ENCODE measurements at regions not wholly inside any gene's neighbourhood (a gene's known extent, or its start where the extent isn't known, plus 50 kb on each side); places are given as distances from the start of the nearest gene placed in this dataset.

DNA sequence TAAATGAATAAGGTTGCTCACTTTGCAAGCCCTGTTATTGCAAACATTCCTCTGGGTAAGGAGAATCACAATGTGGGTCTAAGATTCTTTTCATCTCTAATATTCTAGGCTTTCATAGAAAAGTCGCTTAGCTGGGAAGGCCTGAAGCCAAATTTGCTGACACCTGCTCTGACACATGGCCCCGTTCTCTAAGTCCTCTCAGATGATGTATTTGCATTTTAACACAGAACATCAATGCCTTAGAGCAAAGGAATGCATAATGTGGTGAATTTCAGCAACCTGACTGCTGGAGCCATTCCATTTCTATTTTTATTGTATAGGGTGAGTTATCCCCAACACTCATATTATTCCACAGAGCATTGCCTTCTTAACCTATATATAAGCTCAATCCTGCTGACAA lies 682.1 kb upstream of the NRP1 start:
- TF ChIP-seq YY1 (IDR thresholded peaks at IDR 0.05; ENCODE audit: low read depth): no peak
- no peak for TF ChIP-seq REST (IDR thresholded peaks at IDR 0.05; ENCODE audit: low read depth)
- no peak for TF ChIP-seq EP300 (IDR thresholded peaks at IDR 0.05; ENCODE audit: borderline replicate concordance)
- TF ChIP-seq CREB1 (IDR thresholded peaks at IDR 0.05; ENCODE audit: low read depth): no peak
- no peak for TF ChIP-seq FOXM1 (IDR thresholded peaks at IDR 0.05; ENCODE audit: borderline replicate concordance, low read depth)
- TF ChIP-seq EGR1 (IDR thresholded peaks at IDR 0.05): no peak
- TF ChIP-seq, protein P1, sequence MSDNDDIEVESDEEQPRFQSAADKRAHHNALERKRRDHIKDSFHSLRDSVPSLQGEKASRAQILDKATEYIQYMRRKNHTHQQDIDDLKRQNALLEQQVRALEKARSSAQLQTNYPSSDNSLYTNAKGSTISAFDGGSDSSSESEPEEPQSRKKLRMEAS (IDR thresholded peaks at IDR 0.05): no peak
- TF ChIP-seq RAD21 (IDR thresholded peaks at IDR 0.05; ENCODE audit: low read depth): no peak
- TF ChIP-seq TAF1 (IDR thresholded peaks at IDR 0.05; ENCODE audit: low read depth): no peak
- TF ChIP-seq ZBTB7A (IDR thresholded peaks at IDR 0.05; ENCODE audit: low read depth): no peak
- no peak for TF ChIP-seq TEAD4 (IDR thresholded peaks at IDR 0.05)
- TF ChIP-seq CEBPB (IDR thresholded peaks at IDR 0.05): no peak
- TF ChIP-seq NFIC (IDR thresholded peaks at IDR 0.05): no peak
- TF ChIP-seq TCF12 (IDR thresholded peaks at IDR 0.05; ENCODE audit: low read depth): no peak
- TF ChIP-seq USF1 (IDR thresholded peaks at IDR 0.05): no peak

DNA sequence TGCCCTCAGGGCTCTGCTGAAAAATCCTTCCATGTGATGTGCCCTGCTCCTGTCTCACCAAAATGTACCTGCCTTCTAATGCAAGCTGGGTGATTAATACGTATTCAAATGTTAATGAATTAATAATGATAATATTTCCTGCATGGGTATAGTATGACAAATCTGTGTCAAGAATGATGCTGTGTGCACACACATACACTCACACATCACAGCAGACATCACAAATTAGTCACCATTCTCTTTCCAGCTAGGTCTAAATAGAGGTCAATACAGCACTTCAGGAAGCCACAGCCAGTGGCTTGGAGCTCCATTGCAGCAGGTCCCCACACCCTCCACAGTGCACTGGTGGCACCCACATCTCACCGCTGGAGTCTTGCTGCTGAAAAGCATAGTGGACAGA lies 681.2 kb upstream of the NRP1 start:
- TF ChIP-seq NFIC (IDR thresholded peaks at IDR 0.05): no peak
- no peak for TF ChIP-seq TEAD4 (IDR thresholded peaks at IDR 0.05)
- TF ChIP-seq FOXM1 (IDR thresholded peaks at IDR 0.05; ENCODE audit: borderline replicate concordance, low read depth): no peak
- no peak for TF ChIP-seq REST (IDR thresholded peaks at IDR 0.05; ENCODE audit: low read depth)
- no peak for TF ChIP-seq ZBTB7A (IDR thresholded peaks at IDR 0.05; ENCODE audit: low read depth)
- TF ChIP-seq RAD21 (IDR thresholded peaks at IDR 0.05; ENCODE audit: low read depth): no peak
- TF ChIP-seq EGR1 (IDR thresholded peaks at IDR 0.05): no peak
- TF ChIP-seq EP300 (IDR thresholded peaks at IDR 0.05; ENCODE audit: borderline replicate concordance): no peak
- no peak for TF ChIP-seq TAF1 (IDR thresholded peaks at IDR 0.05; ENCODE audit: low read depth)
- TF ChIP-seq YY1 (IDR thresholded peaks at IDR 0.05; ENCODE audit: low read depth): no peak
- no peak for TF ChIP-seq TCF12 (IDR thresholded peaks at IDR 0.05; ENCODE audit: low read depth)
- no peak for TF ChIP-seq CREB1 (IDR thresholded peaks at IDR 0.05; ENCODE audit: low read depth)
- no peak for TF ChIP-seq CEBPB (IDR thresholded peaks at IDR 0.05)
- TF ChIP-seq, protein P1 (IDR thresholded peaks at IDR 0.05): no peak
- TF ChIP-seq USF1 (IDR thresholded peaks at IDR 0.05): no peak

DNA sequence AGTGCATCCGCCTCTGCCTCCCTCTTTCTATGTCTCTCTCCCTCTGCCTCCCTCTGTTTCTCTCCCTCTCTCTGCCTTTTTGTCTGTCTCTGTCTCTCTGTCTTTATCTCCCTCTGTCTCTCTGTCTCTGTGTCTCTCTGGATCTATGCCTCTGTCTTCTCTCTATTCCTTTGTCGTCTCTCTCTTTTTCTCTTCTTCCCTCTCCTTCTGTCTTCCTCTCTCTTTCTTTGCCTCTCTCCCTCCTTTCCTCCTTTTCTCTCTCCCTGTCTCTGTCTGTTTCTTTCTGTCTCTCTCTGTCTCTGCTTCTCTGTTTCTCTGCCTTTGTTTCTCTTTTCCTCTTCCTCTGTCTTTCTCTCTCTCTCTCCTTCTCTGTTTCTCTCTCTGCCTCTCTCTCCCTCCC lies 678.8 kb upstream of the NRP1 start:
- TF ChIP-seq TAF1 (IDR thresholded peaks at IDR 0.05; ENCODE audit: low read depth) (no peak), TCF12 (IDR thresholded peaks at IDR 0.05; ENCODE audit: low read depth) (no peak)

- TF ChIP-seq NFIC (IDR thresholded peaks at IDR 0.05) (no peak), TEAD4 (IDR thresholded peaks at IDR 0.05) (no peak), FOXM1 (IDR thresholded peaks at IDR 0.05; ENCODE audit: borderline replicate concordance, low read depth) (no peak), EP300 (IDR thresholded peaks at IDR 0.05; ENCODE audit: borderline replicate concordance) (no peak), ZBTB7A (IDR thresholded peaks at IDR 0.05; ENCODE audit: low read depth) (no peak), REST (IDR thresholded peaks at IDR 0.05; ENCODE audit: low read depth) (no peak), CEBPB (IDR thresholded peaks at IDR 0.05) (no peak), RAD21 (IDR thresholded peaks at IDR 0.05; ENCODE audit: low read depth) (no peak), EGR1 (IDR thresholded peaks at IDR 0.05) (no peak), TAF1 (IDR thresholded peaks at IDR 0.05; ENCODE audit: low read depth) (no peak), YY1 (IDR thresholded peaks at IDR 0.05; ENCODE audit: low read depth) (no peak), USF1 (IDR thresholded peaks at IDR 0.05) (no peak), CREB1 (IDR thresholded peaks at IDR 0.05; ENCODE audit: low read depth) (no peak)
- TF ChIP-seq, protein P1 (IDR thresholded peaks at IDR 0.05): no peak
These were observed 676.4 kb upstream of the NRP1 start for GRCh38 chr10:34010891-34011290.
